GM18517 (cell line): ENCODE measurements at regions not wholly inside any gene's neighbourhood (a gene's known extent, or its start where the extent isn't known, plus 50 kb on each side); places are given as distances from the start of the nearest gene placed in this dataset.
"Not testable (repeated sequence)": the region's sequence is repeated elsewhere in the genome, so short reads cannot be mapped to it uniquely, and the experiment has no call there.

Source experiments
- ATAC-seq: cut with Tn5 transposase; IDR thresholded peaks from one replicate; pipeline ENCODE4 v1.9.1; 2021; ENCODE audit warnings: mild to moderate bottlenecking, moderate library complexity; ENCODE audit not compliant: unreplicated experiment

GRCh38 chrX:69065451-69065850 is 99.8 kb downstream of the PJA1 start:
- no peak for ATAC-seq

- ATAC-seq, result no peak
Measured at GRCh38 chrX:69063486-69063885, 101.8 kb downstream of the PJA1 start.

GRCh38 chrX:69062493-69062892 is 102.8 kb downstream of the PJA1 start:
- no peak for ATAC-seq

- ATAC-seq, result no peak
Measured at GRCh38 chrX:69060631-69061408, 104.4 kb downstream of the PJA1 start.

GRCh38 chrX:69055193-69055592 is 110.1 kb downstream of the PJA1 start:
- ATAC-seq, result no peak

- not testable (repeated sequence) for ATAC-seq
Measured at GRCh38 chrX:69054497-69054896, 110.8 kb downstream of the PJA1 start.

GRCh38 chrX:69051901-69052300 is 113.4 kb downstream of the PJA1 start:
- ATAC-seq, result no peak

- ATAC-seq, result no peak
Measured at GRCh38 chrX:69050051-69050765, 115.0 kb downstream of the PJA1 start.

- no peak for ATAC-seq
Measured at GRCh38 chrX:69046996-69047490, 118.2 kb downstream of the PJA1 start.

GRCh38 chrX:69045616-69046345 is 119.5 kb downstream of the PJA1 start:
- no peak for ATAC-seq

GRCh38 chrX:69038816-69039215 is 126.4 kb downstream of the PJA1 start:
- no peak for ATAC-seq

GRCh38 chrX:69038188-69038587 is 127.1 kb downstream of the PJA1 start:
- ATAC-seq, result no peak

GRCh38 chrX:69037786-69038185 is 127.5 kb downstream of the PJA1 start:
- ATAC-seq, result no peak

- ATAC-seq, result no peak
Measured at GRCh38 chrX:69036674-69037573, 128.3 kb downstream of the PJA1 start.

GRCh38 chrX:69034451-69034850 is 130.8 kb downstream of the PJA1 start:
- no peak for ATAC-seq

- ATAC-seq, result no peak
Measured at GRCh38 chrX:69033936-69034335, 131.3 kb downstream of the PJA1 start.

- no peak for ATAC-seq
Measured at GRCh38 chrX:69032601-69033000, 132.7 kb downstream of the PJA1 start.

- ATAC-seq, result no peak
Measured at GRCh38 chrX:69031971-69032391, 133.3 kb downstream of the PJA1 start.

GRCh38 chrX:69031181-69031580 is 134.1 kb downstream of the PJA1 start:
- no peak for ATAC-seq

GRCh38 chrX:69029771-69030170 is 135.5 kb downstream of the PJA1 start:
- no peak for ATAC-seq

GRCh38 chrX:69028761-69029120 is 136.5 kb downstream of the PJA1 start:
- ATAC-seq, result no peak
